Chondrocyte (in vitro differentiated cells): ENCODE measurements at regions not wholly inside any gene's neighbourhood (a gene's known extent, or its start where the extent isn't known, plus 50 kb on each side); places are given as distances from the start of the nearest gene placed in this dataset.

ENCODE experiments used
- DNase-seq: peaks from one replicate; pipeline ENCODE4 v3.0.0; 2021; ENCODE audit warnings: mixed read lengths, low spot score
- H3K27ac Mint-ChIP-seq: one replicate; pipeline ENCODE4 v1.8.0; 2021; ENCODE audit warnings: mild to moderate bottlenecking, moderate library complexity, mixed read lengths; ENCODE audit not compliant: unreplicated experiment
- H3K27me3 Mint-ChIP-seq: 2 replicates; pipeline ENCODE4 v1.8.0; 2021; ENCODE audit warnings: low read depth, mixed read lengths
- H3K36me3 Mint-ChIP-seq: 2 replicates; pipeline ENCODE4 v1.8.0; 2021; ENCODE audit warnings: low read depth, mixed read lengths
- H3K4me1 Mint-ChIP-seq: 2 replicates; pipeline ENCODE4 v1.8.0; 2021; ENCODE audit warnings: low read depth, mild to moderate bottlenecking, mixed read lengths
- H3K4me3 Mint-ChIP-seq: one replicate; pipeline ENCODE4 v1.8.0; 2021; ENCODE audit warnings: mild to moderate bottlenecking, moderate library complexity, mixed read lengths; ENCODE audit not compliant: unreplicated experiment
- H3K9me3 Mint-ChIP-seq: 2 replicates; pipeline ENCODE4 v1.8.0; 2021; ENCODE audit warnings: low read depth, mixed read lengths
- CTCF ChIP-seq: fragments of 200-600 bp; sonication (generic); IDR thresholded peaks from 2 replicates; pipeline ENCODE4 v1.5.0; 2021; ENCODE audit warnings: antibody characterized with exemption, mild to moderate bottlenecking, moderate library complexity

GRCh38 chr2:183227176-183227575 is 102.9 kb downstream of the NUP35 start:
- Mint-ChIP-seq H3K4me3 (no peak overlapping the region), H3K36me3 (no peaks in the 10 kb centered on the region), H3K4me1 (peaks cover 17% of the 10 kb centered on the region), H3K9me3 (no peaks in the 10 kb centered on the region), H3K27me3 (no peaks in the 10 kb centered on the region), H3K27ac (no peak overlapping the region)
- no peak for TF ChIP-seq CTCF
- no peak for DNase-seq

- no peak for DNase-seq
- H3K4me1 Mint-ChIP-seq = peaks cover 17% of the 10 kb centered on the region
- TF ChIP-seq CTCF = no peak
- H3K27me3 Mint-ChIP-seq = no peaks in the 10 kb centered on the region
- no peaks in the 10 kb centered on the region for H3K9me3 Mint-ChIP-seq
- H3K27ac Mint-ChIP-seq = no peak overlapping the region
- H3K36me3 Mint-ChIP-seq = no peaks in the 10 kb centered on the region
- no peak overlapping the region for H3K4me3 Mint-ChIP-seq
Observed at GRCh38 chr2:183229386-183229785, 105.1 kb downstream of the NUP35 start.

- TF ChIP-seq CTCF = no peak
- DNase-seq = no peak
- Mint-ChIP-seq H3K27ac (no peak overlapping the region), H3K4me3 (no peak overlapping the region), H3K27me3 (no peaks in the 10 kb centered on the region), H3K9me3 (no peaks in the 10 kb centered on the region), H3K36me3 (no peaks in the 10 kb centered on the region), H3K4me1 (peaks cover 6% of the 10 kb centered on the region)
Observed at GRCh38 chr2:183232161-183232865, 108.1 kb downstream of the NUP35 start.

GRCh38 chr2:183242937-183243336 is 118.7 kb downstream of the NUP35 start:
- Mint-ChIP-seq H3K4me3 (no peak overlapping the region), H3K36me3 (no peaks in the 10 kb centered on the region), H3K27me3 (peaks cover 3% of the 10 kb centered on the region), H3K9me3 (no peaks in the 10 kb centered on the region), H3K4me1 (no peaks in the 10 kb centered on the region), H3K27ac (no peak overlapping the region)
- TF ChIP-seq CTCF = no peak
- DNase-seq = no peak

- Mint-ChIP-seq H3K36me3 (no peaks in the 10 kb centered on the region), H3K27me3 (peaks cover 5% of the 10 kb centered on the region), H3K9me3 (no peaks in the 10 kb centered on the region), H3K27ac (no peak overlapping the region), H3K4me1 (no peaks in the 10 kb centered on the region), H3K4me3 (no peak overlapping the region)
- no peak for TF ChIP-seq CTCF
- no peak for DNase-seq
Observed at GRCh38 chr2:183243758-183244157, 119.5 kb downstream of the NUP35 start.
